H54 (cell line): ENCODE measurements at regions not wholly inside any gene's neighbourhood (a gene's known extent, or its start where the extent isn't known, plus 50 kb on each side); places are given as distances from the start of the nearest gene placed in this dataset.
"Not testable (repeated sequence)": the region's sequence is repeated elsewhere in the genome, so short reads cannot be mapped to it uniquely, and the experiment has no call there.

Experiments used
- DNase-seq: peaks from one replicate; pipeline ENCODE4 v3.0.0; 2011; ENCODE audit warnings: low spot score, mixed read lengths; ENCODE audit not compliant: insufficient read length
- FAIRE-seq: peaks from 3 replicates; lab custom pipeline; 2011; peaks lifted over from hg19 to GRCh38; lab: Jason Lieb, UNC
- POLR2A ChIP-seq: IDR thresholded peaks from 2 replicates; pipeline ENCODE4 v1.6.1; 2011; ENCODE audit warnings: low read depth, mild to moderate bottlenecking, low read length

DNA sequence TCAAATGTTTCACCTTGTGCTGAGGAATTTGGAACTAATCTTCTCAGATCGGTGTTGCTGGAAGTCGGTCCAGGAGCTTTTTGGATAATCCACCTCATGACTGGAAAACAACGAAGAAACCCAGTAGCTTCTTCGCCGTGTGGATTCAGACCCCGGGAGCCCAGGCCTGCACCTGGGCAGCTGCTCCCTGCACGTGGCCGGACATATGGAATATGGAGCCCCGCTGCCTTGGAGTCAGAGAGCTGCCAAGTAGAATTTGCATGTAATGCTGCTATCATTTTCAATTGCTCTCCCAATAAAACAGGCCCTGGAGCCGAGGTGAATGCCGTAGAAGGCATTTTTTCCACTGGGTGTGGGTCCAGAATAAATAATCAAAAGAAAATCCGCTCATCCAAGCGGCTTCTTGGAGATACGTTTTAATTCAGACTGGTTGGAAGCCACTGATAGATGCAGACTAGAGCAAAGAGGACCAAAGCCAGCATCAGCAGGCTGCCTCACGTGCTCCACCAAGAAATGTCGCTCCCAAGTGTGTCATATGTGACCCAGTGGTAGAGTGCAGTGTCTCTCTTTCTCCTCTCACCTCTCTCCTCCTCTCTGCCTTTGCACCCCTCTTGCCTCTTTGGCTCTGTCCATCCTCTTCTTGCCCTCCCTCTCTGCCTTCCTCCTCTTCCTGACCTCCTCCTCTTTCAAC, 115.3 kb downstream of the ZNF664 start:
- TF ChIP-seq POLR2A = no peak
- DNase-seq (no peak), FAIRE-seq (no peak)

- FAIRE-seq, DNase-seq: not testable (repeated sequence)
Measured at GRCh38 chr12:124089181-124089914, 116.3 kb downstream of the ZNF664 start.

GRCh38 chr12:124091835-124092234, 118.8 kb downstream of the ZNF664 start:
- FAIRE-seq (no peak), DNase-seq (no peak)
- TF ChIP-seq POLR2A = no peak

DNA sequence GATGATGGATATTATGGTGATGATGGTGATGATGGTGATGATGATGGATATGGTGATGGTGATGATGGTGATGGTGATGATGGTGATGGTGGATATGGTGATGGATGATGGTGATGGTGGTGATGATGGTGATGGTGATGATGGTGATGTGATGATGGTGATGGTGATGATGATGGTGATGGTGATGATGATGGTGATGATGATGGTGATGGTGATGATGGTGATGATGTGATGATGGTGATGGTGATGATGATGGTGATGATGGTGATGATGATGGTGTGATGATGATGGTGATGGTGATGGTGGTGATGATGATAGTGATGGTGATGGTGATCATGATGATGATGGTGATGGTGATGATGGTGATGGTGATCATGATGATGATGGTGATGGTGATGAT, 119.5 kb downstream of the ZNF664 start:
- FAIRE-seq, DNase-seq: not testable (repeated sequence)

DNA sequence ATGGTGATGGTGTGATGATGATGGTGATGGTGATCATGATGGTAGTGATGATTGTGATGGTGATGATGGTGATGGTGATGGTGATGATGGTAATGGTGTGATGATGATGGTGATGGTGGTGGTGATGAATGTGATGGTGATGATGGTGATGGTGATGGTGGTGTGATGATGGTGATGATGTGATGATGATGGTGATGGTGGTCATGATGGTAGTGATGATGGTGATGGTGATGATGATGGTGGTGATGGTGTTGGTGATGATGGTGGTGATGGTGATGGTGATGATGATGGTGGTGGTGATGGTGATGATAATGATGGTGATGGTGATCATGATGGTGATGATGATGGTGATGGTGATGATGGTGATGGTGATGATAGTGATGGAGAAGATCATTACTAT, 120.3 kb downstream of the ZNF664 start:
- no peak for FAIRE-seq
- TF ChIP-seq POLR2A = no peak
- DNase-seq = no peak

GRCh38 chr12:124094188-124094587, 121.2 kb downstream of the ZNF664 start:
- no peak for FAIRE-seq

DNA sequence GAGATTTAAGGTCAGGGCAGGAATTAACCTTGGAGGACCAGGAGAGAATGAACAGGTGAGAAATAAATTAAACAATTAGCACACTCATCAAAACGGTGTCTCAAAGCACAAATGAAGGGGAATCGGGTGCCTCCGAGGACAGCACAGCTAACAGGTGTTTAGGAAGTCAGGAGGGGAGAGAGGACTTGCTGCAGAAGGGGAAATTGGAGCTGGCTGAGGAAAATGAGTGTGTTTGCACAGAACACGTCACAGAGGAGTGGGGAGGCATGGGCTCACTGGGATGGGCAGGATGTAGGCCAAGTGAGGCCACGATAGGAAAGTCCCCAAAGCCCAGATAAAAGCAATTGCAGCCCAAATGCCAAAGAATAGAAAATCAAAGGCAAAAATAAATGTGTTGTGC, 121.7 kb downstream of the ZNF664 start:
- TF ChIP-seq POLR2A = no peak
- no peak for DNase-seq
- no peak for FAIRE-seq

More at GRCh38 chr12:124094188-124094587, 121.2 kb downstream of the ZNF664 start:
- no peak for DNase-seq
- no peak for TF ChIP-seq POLR2A

DNA sequence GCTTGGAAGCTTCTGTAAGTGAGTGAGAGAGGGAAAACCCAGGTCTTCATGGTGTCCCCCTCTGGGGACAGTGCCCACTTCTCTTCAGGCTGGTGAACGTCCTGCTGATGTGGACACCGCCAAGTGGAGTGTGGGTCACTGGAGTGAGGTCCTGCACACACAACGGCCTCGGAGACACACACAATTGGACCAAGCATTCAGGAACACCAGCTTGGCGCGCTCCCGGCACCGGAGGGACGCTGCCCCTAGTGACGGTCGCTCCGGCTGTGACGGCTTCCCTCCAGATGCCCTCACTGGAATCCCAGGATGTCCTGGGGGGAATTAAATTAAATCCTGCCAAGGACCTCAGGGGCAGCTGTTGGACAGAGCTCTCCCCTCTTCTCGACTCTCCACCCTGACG, 123.1 kb downstream of the ZNF664 start:
- FAIRE-seq (no peak), DNase-seq (no peak)
- TF ChIP-seq POLR2A = no peak

DNA sequence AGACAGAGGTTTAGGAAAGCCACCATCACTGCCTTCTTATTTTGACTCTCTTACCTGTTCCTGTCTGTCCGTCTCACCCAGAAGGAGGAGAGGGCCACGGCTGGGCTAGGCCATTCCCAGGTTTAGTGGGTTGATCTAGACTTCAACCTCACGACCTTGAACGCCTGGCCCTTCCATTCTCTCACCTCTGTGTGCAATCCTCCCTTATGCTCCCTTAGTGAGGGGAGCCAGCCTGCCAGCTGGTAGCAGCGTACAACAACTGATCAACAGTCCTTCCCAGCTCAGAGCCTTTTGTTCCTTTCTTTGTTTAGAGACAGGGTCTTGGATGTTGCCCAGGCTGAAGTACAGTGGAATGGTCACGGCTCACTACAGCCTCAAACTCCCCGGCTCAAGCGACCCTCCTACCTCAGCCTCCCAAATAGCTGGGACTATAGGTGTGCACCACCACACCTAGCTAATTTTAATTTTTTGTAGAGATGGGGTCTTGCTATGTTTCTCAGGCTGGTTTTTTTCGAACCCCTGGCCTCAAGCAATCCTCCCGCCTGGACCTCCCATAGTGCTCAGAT, 123.9 kb downstream of the ZNF664 start:
- no peak for DNase-seq
- no peak for TF ChIP-seq POLR2A
- FAIRE-seq = no peak

- no peak for TF ChIP-seq POLR2A
- no peak for FAIRE-seq
- no peak for DNase-seq
Measured at GRCh38 chr12:124097701-124098100, 124.7 kb downstream of the ZNF664 start.

GRCh38 chr12:124098101-124098757, 125.2 kb downstream of the ZNF664 start:
- DNase-seq (no peak), FAIRE-seq (no peak)
- no peak for TF ChIP-seq POLR2A

DNA sequence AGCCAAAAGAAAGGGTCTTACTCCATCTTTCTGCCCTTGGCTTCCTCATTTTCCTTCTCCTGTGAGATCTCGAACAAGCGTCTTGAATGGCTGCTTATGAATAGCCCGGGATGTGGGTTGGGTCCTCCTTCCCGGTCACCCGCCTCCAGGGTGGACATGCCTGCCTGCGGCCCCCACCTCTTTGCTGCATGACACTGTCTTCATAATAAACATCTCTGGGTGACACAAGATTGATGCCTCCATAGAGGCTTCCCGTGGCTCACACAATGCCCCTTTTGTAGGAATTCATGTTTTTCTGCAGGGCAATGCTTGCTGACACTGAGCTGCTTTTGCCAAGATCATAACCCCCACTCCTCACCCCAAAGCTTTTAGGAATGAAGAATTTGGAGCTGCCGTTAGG, 125.9 kb downstream of the ZNF664 start:
- TF ChIP-seq POLR2A = no peak
- DNase-seq = no peak
- no peak for FAIRE-seq

GRCh38 chr12:124099661-124100060, 126.6 kb downstream of the ZNF664 start:
- FAIRE-seq (no peak), DNase-seq (no peak)
- no peak for TF ChIP-seq POLR2A

DNA sequence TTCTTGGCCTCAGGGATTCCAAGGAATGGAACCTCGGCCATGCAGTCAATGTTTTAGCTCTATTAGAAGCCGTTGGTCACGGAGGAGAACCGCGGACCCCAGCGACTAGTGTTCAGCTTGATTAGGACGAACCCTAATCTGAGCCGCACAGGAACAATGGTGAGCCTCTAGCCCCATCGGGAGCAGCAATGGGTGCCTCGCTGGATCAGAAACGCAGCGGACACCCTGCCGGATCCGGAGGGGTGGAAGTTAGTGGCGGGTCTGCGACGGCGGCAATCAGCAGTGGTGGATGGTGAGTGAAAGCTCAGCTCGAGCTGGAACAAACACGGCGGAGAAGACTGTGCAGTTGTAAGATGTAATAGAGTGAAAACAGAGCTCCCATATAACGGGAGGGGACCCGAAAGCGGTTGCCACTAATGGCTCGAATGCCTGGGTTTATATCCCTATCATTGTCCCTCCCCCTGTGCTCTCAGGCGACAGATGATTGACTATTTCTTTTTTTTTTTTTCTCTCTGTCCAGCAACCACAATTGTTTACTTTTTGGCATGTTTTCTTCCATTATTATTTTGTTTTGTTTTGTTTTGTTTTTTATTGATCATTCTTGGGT, 127.7 kb downstream of the ZNF664 start:
- TF ChIP-seq POLR2A = no peak
- no peak for DNase-seq
- FAIRE-seq = no peak
